ENCODE measurements at regions not wholly inside any gene's neighbourhood (a gene's known extent, or its start where the extent isn't known, plus 50 kb on each side); places are given as distances from the start of the nearest gene placed in this dataset.

- TF ChIP-seq POLR2A (IDR thresholded peaks at IDR 0.05; ENCODE audit: low read length) (no peak), GATA1 (IDR thresholded peaks at IDR 0.05; ENCODE audit: low read depth, low read length) (no peak)
Observed at GRCh38 chr9:110129425-110129824, 78.5 kb downstream of the C9orf152 start.
